K562 (cell line): ENCODE measurements at regions not wholly inside any gene's neighbourhood (a gene's known extent, or its start where the extent isn't known, plus 50 kb on each side); places are given as distances from the start of the nearest gene placed in this dataset.

Experiments used
- ATAC-seq: fragments of 200-7000 bp; cut with Tn5 transposase; 3 replicates; pipeline ENCODE4 v1.9.1; 2020; ENCODE audit warnings: moderate library complexity
- BruUV-seq: library from RNA; stranded (reverse); fragments of 400-500 nt; replicated peaks from 2 replicates; lab custom pipeline; 2021; lab: Mats Ljungman, UMichigan
- CTCF ChIA-PET: fragments of 300-600 bp; formaldehyde crosslinking; extraction: SDS; loops from one replicate; lab custom pipeline; 2021; ENCODE audit warnings: low intra/inter-chr PET ratio; lab: Yijun Ruan, JAX
- POLR2A ChIA-PET: fragments of 300-600, 350-650 bp; sonication (Branson Sonifier 250); formaldehyde crosslinking; extraction: SDS; loops from one replicate; lab custom pipeline; 2021; ENCODE audit warnings: antibody characterized with exemption, inconsistent platforms; lab: Yijun Ruan, JAX
- DNase-seq, 4 experiments: peaks; one replicate each; pipeline versions ENCODE4 v3.0.0 to v3.0.0-alpha.2; 2011 to 2018; ENCODE audit warnings: low spot score in 3 of 4, mixed read lengths in 3 of 4; ENCODE audit errors: extremely low read depth in 1 of 4
- FAIRE-seq: peaks from 2 replicates; lab custom pipeline; 2011; peaks lifted over from hg19 to GRCh38; lab: Jason Lieb, UNC
- H2AFZ ChIP-seq: 2 replicates; pipeline ENCODE4 v1.6.0; 2011; ENCODE audit warnings: low read depth, low read length, control low read depth, inconsistent platforms
- H3K27ac ChIP-seq: fragments of 200-600 bp; 3 replicates; pipeline ENCODE4 v1.8.0; 2011; ENCODE audit warnings: low read depth, mild to moderate bottlenecking, control low read depth, inconsistent platforms, low read length, moderate library complexity, mixed read lengths; ENCODE audit errors: extremely low read depth
- H3K27me3 ChIP-seq, 2 experiments: fragments of 300-600 bp in 1 of 2; 2 replicates in 1 of 2; 3 replicates in 1 of 2; pipeline versions ENCODE4 v1.6.0 to v1.8.0; 2011; ENCODE audit warnings: inconsistent platforms in 2 of 2, low read length in 2 of 2, mild to moderate bottlenecking in 1 of 2, mixed read lengths in 1 of 2, moderate library complexity in 1 of 2; ENCODE audit not compliant: control insufficient read depth in 2 of 2, insufficient read depth in 2 of 2
- H3K36me3 ChIP-seq: fragments of 300-600 bp; 3 replicates; pipeline ENCODE4 v1.8.0; 2011; ENCODE audit warnings: mild to moderate bottlenecking, low read length, inconsistent platforms; ENCODE audit not compliant: control insufficient read depth, insufficient read depth
- H3K4me1 ChIP-seq, 2 experiments: fragments of 200-600 bp in 1 of 2; replicated peaks in 1 of 2; 2 replicates in 1 of 2; 3 replicates in 1 of 2; pipeline versions ENCODE4 v1.5.1 to v1.8.0; 2011; ENCODE audit warnings: inconsistent platforms in 2 of 2, low read length in 2 of 2, mild to moderate bottlenecking in 1 of 2, mixed read lengths in 1 of 2, moderate library complexity in 1 of 2; ENCODE audit not compliant: control insufficient read depth in 2 of 2, insufficient read depth in 2 of 2
- H3K4me2 ChIP-seq: 2 replicates; pipeline ENCODE4 v1.6.1; 2011; ENCODE audit warnings: low read length, control low read depth, inconsistent platforms, mixed read lengths; ENCODE audit not compliant: insufficient read depth
- H3K4me3 ChIP-seq: fragments of 200-600 bp; sonication (generic), shearing (Covaris generic); 2 replicates; pipeline ENCODE4 v1.5.1; 2016; ENCODE audit warnings: control low read depth, inconsistent platforms
- H3K79me2 ChIP-seq: fragments of 200-600 bp; 3 replicates; pipeline ENCODE4 v1.8.0; 2011; ENCODE audit warnings: low read length, inconsistent platforms; ENCODE audit not compliant: control insufficient read depth, insufficient read depth
- H3K9ac ChIP-seq, 2 experiments: 2 replicates each; pipeline versions ENCODE4 v1.6.0 to v1.6.1; 2011; ENCODE audit warnings: low read depth in 2 of 2, low read length in 2 of 2, control low read depth in 1 of 2, inconsistent platforms in 1 of 2, mild to moderate bottlenecking in 1 of 2, mixed read lengths in 1 of 2; ENCODE audit not compliant: insufficient read depth in 1 of 2
- H3K9me1 ChIP-seq: one replicate; pipeline ENCODE4 v1.6.0; 2011; ENCODE audit warnings: inconsistent platforms, mild to moderate bottlenecking, low read length, moderate library complexity; ENCODE audit not compliant: control insufficient read depth, insufficient read depth
- H3K9me3 ChIP-seq: replicated peaks from 2 replicates; pipeline ENCODE4 v1.5.1; 2011; ENCODE audit warnings: low read depth, low read length, inconsistent platforms; ENCODE audit not compliant: control insufficient read depth, insufficient read depth
- H4K20me1 ChIP-seq: replicated peaks from 2 replicates; pipeline ENCODE4 v1.6.1; 2011; ENCODE audit warnings: low read length, inconsistent platforms, mixed read lengths; ENCODE audit not compliant: control insufficient read depth, insufficient read depth
- BACH1 ChIP-seq: fragments of 200-800 bp; sonication (Bioruptor generic); IDR thresholded peaks from 2 replicates; pipeline ENCODE4 v1.6.1; 2016; ENCODE audit warnings: missing genetic modification characterization, missing compliant biosample characterization
- BHLHE40 ChIP-seq: IDR thresholded peaks from 2 replicates; pipeline ENCODE4 v1.6.1; 2011; ENCODE audit warnings: low read length, improper control_type of control experiment
- CBX1 ChIP-seq: sonication (generic); IDR thresholded peaks from 2 replicates; pipeline ENCODE4 v1.6.1; 2016; ENCODE audit warnings: antibody characterized with exemption, low read depth, mild to moderate bottlenecking
- CSDE1 ChIP-seq, 2 experiments: fragments of 450-650 bp; IDR thresholded peaks; 2 replicates each; pipeline ENCODE4 v1.6.1; 2016; ENCODE audit warnings: mild to moderate bottlenecking in 1 of 2
- MEF2A ChIP-seq: IDR thresholded peaks from 2 replicates; pipeline ENCODE4 v1.6.1; 2011; ENCODE audit warnings: low read depth, mild to moderate bottlenecking, low read length, moderate library complexity; ENCODE audit not compliant: control insufficient read depth
- NCOR1 ChIP-seq: fragments of 450-650 bp; IDR thresholded peaks from 2 replicates; pipeline ENCODE4 v1.6.1; 2016; ENCODE audit warnings: mild to moderate bottlenecking, moderate library complexity
- ZC3H8 ChIP-seq: fragments of 450-650 bp; IDR thresholded peaks from 2 replicates; pipeline ENCODE4 v1.6.1; 2017
- ZNF695 ChIP-seq: fragments of 450-650 bp; formaldehyde crosslinking; IDR thresholded peaks from 2 replicates; pipeline ENCODE4 v1.4.0; 2020; ENCODE audit warnings: mild to moderate bottlenecking, moderate library complexity
- WGBS: fragments of 100-300 bp; shearing (Covaris generic); methylation state at CpG from one replicate; pipeline ENCODE4 v1.1.6; 2016; ENCODE audit warnings: low coverage, mixed read lengths; ENCODE audit not compliant: insufficient coverage; ENCODE audit errors: missing lambda C conversion rate; 5-methylcytosine and 5-hydroxymethylcytosine counted together
- in situ Hi-C: fragments of 300-500 bp; cut with MboI; formaldehyde crosslinking; loops from 4 replicates; pipeline ENCODE4 v1.15.0; 2018; ENCODE audit warnings: inconsistent platforms, mixed read lengths
- intact Hi-C: fragments of 100-400 bp; cut with micrococcal nuclease; formaldehyde crosslinking; loops from 2 replicates; pipeline ENCODE4 v1.14.2; 2022
- TF ChIP-seq, protein P1 (sequence below), 3 experiments: IDR thresholded peaks in 2 of 3; conservative IDR thresholded peaks in 1 of 3; 2 replicates each; pipeline ENCODE4 v1.5.1; 2011 to 2012; ENCODE audit warnings: low read length in 3 of 3, mild to moderate bottlenecking in 3 of 3, control low read depth in 2 of 3, improper control_type of control experiment in 1 of 3, inconsistent platforms in 1 of 3, low read depth in 1 of 3, mixed read lengths in 1 of 3, moderate library complexity in 1 of 3; ENCODE audit not compliant: insufficient read depth in 2 of 3
- TF ChIP-seq, protein P2 (sequence below): fragments of 250-450 bp; sonication (Bioruptor Pico); IDR thresholded peaks from 2 replicates; pipeline ENCODE4 v1.4.0; 2020; ENCODE audit warnings: mild to moderate bottlenecking, moderate library complexity
- TF ChIP-seq, protein P3 (sequence below): fragments of 450-650 bp; formaldehyde crosslinking; IDR thresholded peaks from 2 replicates; pipeline ENCODE4 v1.4.0; 2022; ENCODE audit warnings: missing genetic modification characterization
- TF ChIP-seq, protein P4 (sequence below): fragments of 450-650 bp; IDR thresholded peaks from 2 replicates; pipeline ENCODE4 v1.6.1; 2017; ENCODE audit warnings: antibody characterized with exemption

GRCh38 chr5:171675511-171675910, 110.1 kb upstream of the SMIM23 start (continued):
- TF ChIP-seq, protein P1, sequence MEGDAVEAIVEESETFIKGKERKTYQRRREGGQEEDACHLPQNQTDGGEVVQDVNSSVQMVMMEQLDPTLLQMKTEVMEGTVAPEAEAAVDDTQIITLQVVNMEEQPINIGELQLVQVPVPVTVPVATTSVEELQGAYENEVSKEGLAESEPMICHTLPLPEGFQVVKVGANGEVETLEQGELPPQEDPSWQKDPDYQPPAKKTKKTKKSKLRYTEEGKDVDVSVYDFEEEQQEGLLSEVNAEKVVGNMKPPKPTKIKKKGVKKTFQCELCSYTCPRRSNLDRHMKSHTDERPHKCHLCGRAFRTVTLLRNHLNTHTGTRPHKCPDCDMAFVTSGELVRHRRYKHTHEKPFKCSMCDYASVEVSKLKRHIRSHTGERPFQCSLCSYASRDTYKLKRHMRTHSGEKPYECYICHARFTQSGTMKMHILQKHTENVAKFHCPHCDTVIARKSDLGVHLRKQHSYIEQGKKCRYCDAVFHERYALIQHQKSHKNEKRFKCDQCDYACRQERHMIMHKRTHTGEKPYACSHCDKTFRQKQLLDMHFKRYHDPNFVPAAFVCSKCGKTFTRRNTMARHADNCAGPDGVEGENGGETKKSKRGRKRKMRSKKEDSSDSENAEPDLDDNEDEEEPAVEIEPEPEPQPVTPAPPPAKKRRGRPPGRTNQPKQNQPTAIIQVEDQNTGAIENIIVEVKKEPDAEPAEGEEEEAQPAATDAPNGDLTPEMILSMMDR (IDR thresholded peaks at IDR 0.05 in 2 of 3, conservative IDR thresholded peaks at IDR 0.05 in 1 of 3; ENCODE audit: insufficient read depth in 2 of 3, low read depth in 1 of 3, low read length in 3 of 3), result no peak
- TF ChIP-seq, protein P2, sequence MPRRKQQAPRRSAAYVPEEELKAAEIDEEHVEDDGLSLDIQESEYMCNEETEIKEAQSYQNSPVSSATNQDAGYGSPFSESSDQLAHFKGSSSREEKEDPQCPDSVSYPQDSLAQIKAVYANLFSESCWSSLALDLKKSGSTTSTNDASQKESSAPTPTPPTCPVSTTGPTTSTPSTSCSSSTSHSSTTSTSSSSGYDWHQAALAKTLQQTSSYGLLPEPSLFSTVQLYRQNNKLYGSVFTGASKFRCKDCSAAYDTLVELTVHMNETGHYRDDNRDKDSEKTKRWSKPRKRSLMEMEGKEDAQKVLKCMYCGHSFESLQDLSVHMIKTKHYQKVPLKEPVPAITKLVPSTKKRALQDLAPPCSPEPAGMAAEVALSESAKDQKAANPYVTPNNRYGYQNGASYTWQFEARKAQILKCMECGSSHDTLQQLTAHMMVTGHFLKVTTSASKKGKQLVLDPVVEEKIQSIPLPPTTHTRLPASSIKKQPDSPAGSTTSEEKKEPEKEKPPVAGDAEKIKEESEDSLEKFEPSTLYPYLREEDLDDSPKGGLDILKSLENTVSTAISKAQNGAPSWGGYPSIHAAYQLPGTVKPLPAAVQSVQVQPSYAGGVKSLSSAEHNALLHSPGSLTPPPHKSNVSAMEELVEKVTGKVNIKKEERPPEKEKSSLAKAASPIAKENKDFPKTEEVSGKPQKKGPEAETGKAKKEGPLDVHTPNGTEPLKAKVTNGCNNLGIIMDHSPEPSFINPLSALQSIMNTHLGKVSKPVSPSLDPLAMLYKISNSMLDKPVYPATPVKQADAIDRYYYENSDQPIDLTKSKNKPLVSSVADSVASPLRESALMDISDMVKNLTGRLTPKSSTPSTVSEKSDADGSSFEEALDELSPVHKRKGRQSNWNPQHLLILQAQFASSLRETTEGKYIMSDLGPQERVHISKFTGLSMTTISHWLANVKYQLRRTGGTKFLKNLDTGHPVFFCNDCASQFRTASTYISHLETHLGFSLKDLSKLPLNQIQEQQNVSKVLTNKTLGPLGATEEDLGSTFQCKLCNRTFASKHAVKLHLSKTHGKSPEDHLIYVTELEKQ (CRISPR knock-in tag), result no peak

DNA sequence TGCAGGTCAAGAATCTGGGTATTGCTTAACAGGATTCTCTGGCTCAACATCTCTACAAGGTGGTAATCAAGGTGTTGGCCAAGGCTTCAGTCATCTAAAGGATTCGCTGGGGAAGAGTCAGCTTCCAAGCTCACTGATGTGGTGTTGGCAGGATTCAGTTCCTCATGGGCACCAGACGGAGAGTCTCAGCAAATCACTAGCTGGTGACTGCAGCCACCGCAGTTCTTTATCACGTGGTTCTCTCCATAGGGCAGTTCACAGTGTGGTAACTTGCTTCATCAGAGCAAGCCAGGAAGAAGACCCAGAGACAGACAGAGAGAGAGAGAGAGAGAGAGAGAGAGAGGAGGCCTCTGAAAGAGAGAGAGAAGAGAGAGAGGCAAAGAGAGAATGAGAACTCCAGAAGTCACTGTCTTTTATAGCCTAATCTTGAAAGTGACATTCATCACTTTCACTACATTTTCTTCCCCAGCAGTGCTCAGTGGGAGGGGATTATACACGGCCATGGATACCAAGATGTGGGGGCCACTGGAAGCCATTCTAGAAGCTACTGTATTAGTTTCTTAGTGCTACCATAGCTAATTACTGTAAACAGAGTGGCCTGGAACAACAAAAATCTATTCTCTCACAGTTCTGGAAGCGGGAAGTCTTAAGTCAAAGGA, 109.2 kb upstream of the SMIM23 start:
- intact Hi-C loops (no loop called here), in situ Hi-C loops (no loop called here)
- no peak overlapping the region for H3K9ac ChIP-seq
- no peak overlapping the region for H3K4me2 ChIP-seq
- H3K36me3 ChIP-seq, result no peaks in the 10 kb centered on the region
- H2AFZ ChIP-seq, result no peak overlapping the region
- no peak overlapping the region for H3K27ac ChIP-seq
- POLR2A ChIA-PET, result interaction anchor here (1.0 to 1.4 kb wide), 3 partner anchors 11 to 45 kb away, joined by 3 to 4 read pairs (median 3); no protein-coding TSS in a partner anchor
- WGBS, result 0% methylated on average over 5 of the region's 6 CpGs
- no peaks in the 10 kb centered on the region for H3K9me1 ChIP-seq
- no peaks in the 10 kb centered on the region for H3K9me3 ChIP-seq
- CTCF ChIA-PET, result no interaction called here
- no peak overlapping the region for H3K4me3 ChIP-seq
- no peak for DNase-seq
- no peaks in the 10 kb centered on the region; the same call in 1 of the 2 replicates for H4K20me1 ChIP-seq
- H3K79me2 ChIP-seq, result no peaks in the 10 kb centered on the region
- H3K27me3 ChIP-seq, result peaks cover 0 to 11% of the 10 kb centered on the region in 2 experiments; a peak in 2 of 5 replicates
- BruUV-seq, result no TSS peak
- FAIRE-seq, result no peak
- H3K4me1 ChIP-seq, result no peaks in the 10 kb centered on the region
- no peak for ATAC-seq
- TF ChIP-seq, protein P3, sequence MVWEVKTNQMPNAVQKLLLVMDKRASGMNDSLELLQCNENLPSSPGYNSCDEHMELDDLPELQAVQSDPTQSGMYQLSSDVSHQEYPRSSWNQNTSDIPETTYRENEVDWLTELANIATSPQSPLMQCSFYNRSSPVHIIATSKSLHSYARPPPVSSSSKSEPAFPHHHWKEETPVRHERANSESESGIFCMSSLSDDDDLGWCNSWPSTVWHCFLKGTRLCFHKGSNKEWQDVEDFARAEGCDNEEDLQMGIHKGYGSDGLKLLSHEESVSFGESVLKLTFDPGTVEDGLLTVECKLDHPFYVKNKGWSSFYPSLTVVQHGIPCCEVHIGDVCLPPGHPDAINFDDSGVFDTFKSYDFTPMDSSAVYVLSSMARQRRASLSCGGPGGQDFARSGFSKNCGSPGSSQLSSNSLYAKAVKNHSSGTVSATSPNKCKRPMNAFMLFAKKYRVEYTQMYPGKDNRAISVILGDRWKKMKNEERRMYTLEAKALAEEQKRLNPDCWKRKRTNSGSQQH (CRISPR knock-in tag), result no peak
- TF ChIP-seq BHLHE40, result no peak
- TF ChIP-seq ZC3H8, result no peak
- no peak for TF ChIP-seq ZNF695 (CRISPR knock-in tag)
- TF ChIP-seq, protein P4, sequence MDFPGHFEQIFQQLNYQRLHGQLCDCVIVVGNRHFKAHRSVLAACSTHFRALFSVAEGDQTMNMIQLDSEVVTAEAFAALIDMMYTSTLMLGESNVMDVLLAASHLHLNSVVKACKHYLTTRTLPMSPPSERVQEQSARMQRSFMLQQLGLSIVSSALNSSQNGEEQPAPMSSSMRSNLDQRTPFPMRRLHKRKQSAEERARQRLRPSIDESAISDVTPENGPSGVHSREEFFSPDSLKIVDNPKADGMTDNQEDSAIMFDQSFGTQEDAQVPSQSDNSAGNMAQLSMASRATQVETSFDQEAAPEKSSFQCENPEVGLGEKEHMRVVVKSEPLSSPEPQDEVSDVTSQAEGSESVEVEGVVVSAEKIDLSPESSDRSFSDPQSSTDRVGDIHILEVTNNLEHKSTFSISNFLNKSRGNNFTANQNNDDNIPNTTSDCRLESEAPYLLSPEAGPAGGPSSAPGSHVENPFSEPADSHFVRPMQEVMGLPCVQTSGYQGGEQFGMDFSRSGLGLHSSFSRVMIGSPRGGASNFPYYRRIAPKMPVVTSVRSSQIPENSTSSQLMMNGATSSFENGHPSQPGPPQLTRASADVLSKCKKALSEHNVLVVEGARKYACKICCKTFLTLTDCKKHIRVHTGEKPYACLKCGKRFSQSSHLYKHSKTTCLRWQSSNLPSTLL, result no peak
- TF ChIP-seq BACH1 (tag), result no peak
- no peak for TF ChIP-seq NCOR1
- no peak for TF ChIP-seq MEF2A
- TF ChIP-seq CBX1, result no peak
- no peak for TF ChIP-seq CSDE1 (IDR thresholded peaks at IDR 0.05)
